GM12878 (cell line): ENCODE measurements at regions not wholly inside any gene's neighbourhood (a gene's known extent, or its start where the extent isn't known, plus 50 kb on each side); places are given as distances from the start of the nearest gene placed in this dataset.

Source experiments
- ATAC-seq: fragments of 200-7000 bp; cut with Tn5 transposase; 3 replicates; pipeline ENCODE4 v1.9.1; 2020; ENCODE audit warnings: mild to moderate bottlenecking, moderate library complexity
- BruUV-seq: library from RNA; stranded (reverse); fragments of 400-500 nt; replicated peaks from 2 replicates; lab custom pipeline; 2021; lab: Mats Ljungman, UMichigan
- CTCF ChIA-PET: fragments of 300-600 bp; sonication (Branson Sonifier 250); formaldehyde crosslinking; extraction: SDS; loops from one replicate; lab custom pipeline; 2021; ENCODE audit warnings: inconsistent platforms; lab: Yijun Ruan, JAX
- POLR2A ChIA-PET: fragments of 350-600 bp; formaldehyde crosslinking; extraction: SDS; loops from one replicate; lab custom pipeline; 2021; ENCODE audit warnings: inconsistent platforms; lab: Charles Lee
- RAD21 ChIA-PET: fragments of 300-600 bp; sonication (Branson Sonifier 250); formaldehyde crosslinking; loops from one replicate; lab custom pipeline; 2023; ENCODE audit warnings: antibody characterized with exemption; ENCODE audit not compliant: unreplicated experiment; lab: Charles Lee
- SMC1A ChIA-PET: fragments of 300-600 bp; sonication (Branson Sonifier 250); formaldehyde crosslinking; loops from one replicate; lab custom pipeline; 2023; ENCODE audit not compliant: unreplicated experiment, uncharacterized antibody; lab: Charles Lee
- DNase-seq: peaks from one replicate; pipeline ENCODE4 v3.0.0-alpha.2; 2011; ENCODE audit warnings: low read depth, low spot score
- FAIRE-seq: peaks from 3 replicates; lab custom pipeline; 2011; peaks lifted over from hg19 to GRCh38; lab: Jason Lieb, UNC
- H2AFZ ChIP-seq: 2 replicates; pipeline ENCODE4 v1.6.0; 2011; ENCODE audit warnings: low read depth, low read length, control low read depth; ENCODE audit not compliant: control insufficient read depth
- H3K27ac ChIP-seq: 2 replicates; pipeline ENCODE4 v1.5.1; 2011; ENCODE audit warnings: control low read depth; ENCODE audit not compliant: control insufficient read depth, insufficient read depth
- H3K27me3 ChIP-seq, 2 experiments: replicated peaks in 1 of 2; 2 replicates each; pipeline versions ENCODE4 v1.6.0 to v1.6.1; 2011; ENCODE audit warnings: low read length in 1 of 2; ENCODE audit not compliant: control insufficient read depth in 2 of 2, insufficient read depth in 2 of 2
- H3K36me3 ChIP-seq, 2 experiments: 2 replicates each; pipeline ENCODE4 v1.5.1; 2011; ENCODE audit warnings: low read length in 1 of 2; ENCODE audit not compliant: control insufficient read depth in 2 of 2, insufficient read depth in 2 of 2
- H3K4me1 ChIP-seq: 2 replicates; pipeline ENCODE4 v1.6.1; 2011; ENCODE audit warnings: mild to moderate bottlenecking, low read length, moderate library complexity, mixed read lengths; ENCODE audit not compliant: control insufficient read depth, insufficient read depth
- H3K4me2 ChIP-seq: 2 replicates; pipeline ENCODE4 v1.6.0; 2011; ENCODE audit warnings: control low read depth; ENCODE audit not compliant: control insufficient read depth, insufficient read depth
- H3K4me3 ChIP-seq: fragments of 200-600 bp; sonication (generic); 2 replicates; pipeline ENCODE4 v1.5.1; 2016
- H3K79me2 ChIP-seq: 2 replicates; pipeline ENCODE4 v1.6.0; 2011; ENCODE audit warnings: low read length; ENCODE audit not compliant: control insufficient read depth, insufficient read depth
- H3K9ac ChIP-seq: 2 replicates; pipeline ENCODE4 v1.8.0; 2011; ENCODE audit warnings: low read length, control low read depth, mixed read lengths; ENCODE audit not compliant: control insufficient read depth, insufficient read depth
- H3K9me3 ChIP-seq: replicated peaks from 3 replicates; pipeline ENCODE4 v1.5.1; 2011; ENCODE audit warnings: mild to moderate bottlenecking, low read length; ENCODE audit not compliant: control insufficient read depth, insufficient read depth
- H4K20me1 ChIP-seq: 2 replicates; pipeline ENCODE4 v1.6.0; 2011; ENCODE audit not compliant: control insufficient read depth, insufficient read depth
- CBX3 ChIP-seq: fragments of 200-600 bp; sonication (generic); IDR thresholded peaks from 2 replicates; pipeline ENCODE4 v1.6.1; 2016; ENCODE audit warnings: low read depth, borderline replicate concordance
- CHD1 ChIP-seq: IDR thresholded peaks from 2 replicates; pipeline ENCODE4 v1.6.1; 2012; ENCODE audit warnings: low read depth, low read length, improper control_type of control experiment
- ETV6 ChIP-seq, 2 experiments: fragments of 450-650 bp in 1 of 2; IDR thresholded peaks in 1 of 2; conservative IDR thresholded peaks in 1 of 2; 2 replicates each; pipeline ENCODE4 v1.6.1; 2014; ENCODE audit warnings: antibody characterized with exemption in 1 of 2, borderline replicate concordance in 1 of 2, low read depth in 1 of 2, mild to moderate bottlenecking in 1 of 2, moderate library complexity in 1 of 2
- HDAC2 ChIP-seq: fragments of 200-600 bp; sonication (generic); IDR thresholded peaks from 2 replicates; pipeline ENCODE4 v1.6.1; 2017
- HDAC6 ChIP-seq: fragments of 200-600 bp; sonication (generic); IDR thresholded peaks from one replicate; pipeline ENCODE4 v1.8.0; 2017; ENCODE audit warnings: antibody characterized with exemption; ENCODE audit not compliant: unreplicated experiment
- IKZF1 ChIP-seq: fragments of 450-650 bp; conservative IDR thresholded peaks from 2 replicates; pipeline ENCODE4 v1.6.1; 2017; ENCODE audit warnings: antibody characterized with exemption, mild to moderate bottlenecking
- IRF3 ChIP-seq: fragments of 450-650 bp; IDR thresholded peaks from 2 replicates; pipeline ENCODE4 v1.6.1; 2014; ENCODE audit warnings: mild to moderate bottlenecking
- NFXL1 ChIP-seq: fragments of 450-650 bp; IDR thresholded peaks from 2 replicates; pipeline ENCODE4 v1.6.1; 2017; ENCODE audit warnings: antibody characterized with exemption, mild to moderate bottlenecking, borderline replicate concordance
- PBX3 ChIP-seq: IDR thresholded peaks from 2 replicates; pipeline ENCODE4 v1.6.1; 2011; ENCODE audit warnings: mild to moderate bottlenecking, low read depth, low read length, moderate library complexity; ENCODE audit not compliant: insufficient replicate concordance
- SMARCA5 ChIP-seq: fragments of 450-650 bp; IDR thresholded peaks from 2 replicates; pipeline ENCODE4 v1.6.1; 2017; ENCODE audit warnings: mild to moderate bottlenecking
- SRF ChIP-seq, 2 experiments: IDR thresholded peaks; 2 replicates each; pipeline ENCODE4 v1.6.1; 2011; ENCODE audit warnings: low read depth in 2 of 2, low read length in 2 of 2, mild to moderate bottlenecking in 1 of 2, moderate library complexity in 1 of 2
- TBL1XR1 ChIP-seq: IDR thresholded peaks from 2 replicates; pipeline ENCODE4 v1.6.1; 2012; ENCODE audit warnings: low read depth, low read length, improper control_type of control experiment
- TCF12 ChIP-seq: IDR thresholded peaks from 2 replicates; pipeline ENCODE4 v1.6.1; 2011; ENCODE audit warnings: low read depth, mild to moderate bottlenecking, low read length
- ZNF592 ChIP-seq: fragments of 450-650 bp; IDR thresholded peaks from 2 replicates; pipeline ENCODE4 v1.6.1; 2017; ENCODE audit warnings: mild to moderate bottlenecking, moderate library complexity
- WGBS: methylation state at CpG from one replicate; pipeline ENCODE4 v1.1.6; 2016; ENCODE audit warnings: low lambda C conversion rate; ENCODE audit not compliant: insufficient replicate concordance, insufficient coverage; ENCODE audit errors: missing lambda C conversion rate; 5-methylcytosine and 5-hydroxymethylcytosine counted together
- in situ Hi-C: fragments of 300-500 bp; cut with MboI; formaldehyde crosslinking; loops from 9 replicates; pipeline ENCODE4 v1.14.3; 2018; ENCODE audit warnings: mixed read lengths
- intact Hi-C: fragments of 100-400 bp; cut with micrococcal nuclease; formaldehyde crosslinking; loops from one replicate; pipeline ENCODE4 v1.14.2; 2022; ENCODE audit not compliant: unreplicated experiment

- no peak for TF ChIP-seq ZNF592
- TF ChIP-seq IKZF1, result no peak
- no peak for TF ChIP-seq IRF3
- TF ChIP-seq, all 136 proteins: peak for 0
Observed at GRCh38 chr2:37582481-37583220, 88.8 kb downstream of the CDC42EP3 start (continued).

- SMC1A ChIA-PET, result interaction anchor here (1.1 to 12.4 kb wide), 11 partner anchors 9 to 168 kb away, joined by 3 to 178 read pairs (median 5); no protein-coding TSS in a partner anchor
- RAD21 ChIA-PET, result interaction anchor here (0.5 to 12.0 kb wide), 6 partner anchors 9 to 296 kb away, joined by 3 to 165 read pairs (median 5); no protein-coding TSS in a partner anchor
- Histone ChIP-seq H2AFZ (no peak overlapping the region), H3K79me2 (no peaks in the 10 kb centered on the region), H3K36me3 (no peaks in the 10 kb centered on the region), H3K27ac (no peak overlapping the region), H3K9ac (no peak overlapping the region), H3K4me3 (no peak overlapping the region), H3K27me3 (no peaks in the 10 kb centered on the region), H3K9me3 (peaks cover 17% of the 10 kb centered on the region), H3K4me2 (no peak overlapping the region), H4K20me1 (no peaks in the 10 kb centered on the region), H3K4me1 (peaks cover 28% of the 10 kb centered on the region)
- POLR2A ChIA-PET, result interaction anchor here (0.9 to 1.7 kb wide), 5 partner anchors 9 to 64 kb away, joined by 3 to 7 read pairs (median 4); no protein-coding TSS in a partner anchor
- intact Hi-C loops (no loop called here), in situ Hi-C loops (no loop called here)
- BruUV-seq, result no TSS peak
- DNase-seq, result no peak
- TF ChIP-seq HDAC2 (no peak), NFXL1 (no peak), TCF12 (no peak), ETV6 (conservative IDR thresholded peaks at IDR 0.05 in 1 of 2, IDR thresholded peaks at IDR 0.05 in 1 of 2; ENCODE audit: borderline replicate concordance in 1 of 2, low read depth in 1 of 2) (no peak), PBX3 (no peak), CHD1 (no peak), SMARCA5 (no peak), CBX3 (no peak), TBL1XR1 (no peak), SRF (IDR thresholded peaks at IDR 0.05; ENCODE audit: low read depth in 2 of 2, low read length in 2 of 2) (no peak), HDAC6 (no peak)
- CTCF ChIA-PET, result interaction anchor here (0.6 to 2.1 kb wide), 7 partner anchors 9 to 61 kb away, joined by 3 to 8 read pairs (median 4); no protein-coding TSS in a partner anchor
- 90% methylated on average over 3 of the region's 3 CpGs for WGBS
- ATAC-seq, result no peak
- FAIRE-seq, result no peak
Observed at GRCh38 chr2:37583402-37583801, 88.0 kb downstream of the CDC42EP3 start.
